Right lobe of liver (tissue), 4 donors: ENCODE measurements at regions not wholly inside any gene's neighbourhood (a gene's known extent, or its start where the extent isn't known, plus 50 kb on each side); places are given as distances from the start of the nearest gene placed in this dataset.
"Not testable (repeated sequence)": the region's sequence is repeated elsewhere in the genome, so short reads cannot be mapped to it uniquely, and the experiment has no call there.

Experiments used
- POLR2A ChIP-seq: fragments of 450-650 bp; IDR thresholded peaks from one replicate; pipeline ENCODE4 v1.6.1; 2017; ENCODE audit warnings: antibody characterized with exemption, mild to moderate bottlenecking
- TF ChIP-seq, protein P1 (sequence below), 4 donors: fragments of 200-600 bp in 3 of 4; fragments of 450-650 bp in 1 of 4; IDR thresholded peaks; one replicate each; pipeline versions ENCODE4 v1.5.1 to v1.8.0; 2016 to 2022; ENCODE audit warnings: antibody characterized with exemption in 4 of 4, mild to moderate bottlenecking in 2 of 4
- donor health status: DM: no; HTN: no; CAD: no.
- donor health status: DM: no; HTN: no; CAD: no.
- donor health status: DM: no; HTN: yes; CAD: no.

DNA sequence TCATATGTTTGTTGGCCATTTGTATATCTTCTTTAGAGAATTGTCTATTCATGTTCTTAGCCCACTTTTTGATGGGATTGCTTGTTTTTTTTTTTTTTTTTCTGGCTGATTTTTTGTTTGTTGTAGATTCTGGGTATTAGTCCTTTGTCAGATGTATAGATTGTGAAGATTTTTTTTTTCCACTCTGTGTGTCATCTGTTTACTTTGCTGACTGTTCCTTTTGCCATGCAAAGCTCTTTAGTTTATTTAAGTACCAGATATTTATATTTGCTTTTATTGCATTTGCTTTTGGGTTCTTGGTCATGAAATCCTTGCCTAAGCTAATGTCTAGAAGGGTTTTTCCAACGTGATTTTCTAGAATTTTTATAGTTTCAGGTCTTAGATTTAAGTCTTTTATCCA is 547.9 kb downstream of the TMEM135 start:
- TF ChIP-seq, protein P1, sequence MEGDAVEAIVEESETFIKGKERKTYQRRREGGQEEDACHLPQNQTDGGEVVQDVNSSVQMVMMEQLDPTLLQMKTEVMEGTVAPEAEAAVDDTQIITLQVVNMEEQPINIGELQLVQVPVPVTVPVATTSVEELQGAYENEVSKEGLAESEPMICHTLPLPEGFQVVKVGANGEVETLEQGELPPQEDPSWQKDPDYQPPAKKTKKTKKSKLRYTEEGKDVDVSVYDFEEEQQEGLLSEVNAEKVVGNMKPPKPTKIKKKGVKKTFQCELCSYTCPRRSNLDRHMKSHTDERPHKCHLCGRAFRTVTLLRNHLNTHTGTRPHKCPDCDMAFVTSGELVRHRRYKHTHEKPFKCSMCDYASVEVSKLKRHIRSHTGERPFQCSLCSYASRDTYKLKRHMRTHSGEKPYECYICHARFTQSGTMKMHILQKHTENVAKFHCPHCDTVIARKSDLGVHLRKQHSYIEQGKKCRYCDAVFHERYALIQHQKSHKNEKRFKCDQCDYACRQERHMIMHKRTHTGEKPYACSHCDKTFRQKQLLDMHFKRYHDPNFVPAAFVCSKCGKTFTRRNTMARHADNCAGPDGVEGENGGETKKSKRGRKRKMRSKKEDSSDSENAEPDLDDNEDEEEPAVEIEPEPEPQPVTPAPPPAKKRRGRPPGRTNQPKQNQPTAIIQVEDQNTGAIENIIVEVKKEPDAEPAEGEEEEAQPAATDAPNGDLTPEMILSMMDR (IDR thresholded peaks at IDR 0.05) = not testable (repeated sequence)
- TF ChIP-seq POLR2A = not testable (repeated sequence)
